K562 (cell line): ENCODE measurements at regions not wholly inside any gene's neighbourhood (a gene's known extent, or its start where the extent isn't known, plus 50 kb on each side); places are given as distances from the start of the nearest gene placed in this dataset.

Experiments used
- ATF1 ChIP-seq, 2 experiments: fragments of 450-650 bp in 1 of 2; IDR thresholded peaks; 2 replicates each; pipeline ENCODE4 v1.6.1; 2016; ENCODE audit warnings: missing compliant biosample characterization in 1 of 2, missing genetic modification characterization in 1 of 2
- ATF3 ChIP-seq, 2 experiments: fragments of 450-650 bp in 1 of 2; sonication (generic) in 1 of 2; formaldehyde crosslinking in 1 of 2; IDR thresholded peaks in 1 of 2; conservative IDR thresholded peaks in 1 of 2; 2 replicates each; pipeline versions ENCODE4 v1.6.1 to v1.8.1; 2016 to 2023; ENCODE audit warnings: mild to moderate bottlenecking in 2 of 2, moderate library complexity in 2 of 2, inconsistent platforms in 1 of 2, missing genetic modification reagents in 1 of 2
- FOXO4 ChIP-seq: fragments of 450-650 bp; formaldehyde crosslinking; IDR thresholded peaks from 2 replicates; pipeline ENCODE4 v1.4.0; 2020; ENCODE audit warnings: mild to moderate bottlenecking, moderate library complexity
- GABPB1 ChIP-seq: sonication (generic); formaldehyde crosslinking; IDR thresholded peaks from 2 replicates; pipeline ENCODE4 v1.8.0; 2022; ENCODE audit warnings: mild to moderate bottlenecking, missing genetic modification reagents
- KDM4B ChIP-seq, 2 experiments: fragments of 450-650 bp in 1 of 2; sonication (generic) in 1 of 2; IDR thresholded peaks; 2 replicates each; pipeline ENCODE4 v1.6.1; 2016 to 2017; ENCODE audit warnings: borderline replicate concordance in 2 of 2, antibody characterized with exemption in 1 of 2, low read depth in 1 of 2, mild to moderate bottlenecking in 1 of 2
- NR4A1 ChIP-seq, 2 experiments: fragments of 250-450 bp in 1 of 2; fragments of 450-650 bp in 1 of 2; sonication (Bioruptor Pico) in 1 of 2; IDR thresholded peaks; 2 replicates each; pipeline versions ENCODE4 v1.4.0 to v1.6.1; 2016 to 2020; ENCODE audit warnings: mild to moderate bottlenecking in 2 of 2, missing compliant biosample characterization in 1 of 2, missing genetic modification characterization in 1 of 2, moderate library complexity in 1 of 2
- PHTF2 ChIP-seq: fragments of 250-450 bp; sonication (Bioruptor Pico); IDR thresholded peaks from 2 replicates; pipeline ENCODE4 v1.5.0; 2021; ENCODE audit warnings: mild to moderate bottlenecking
- POLR2G ChIP-seq: fragments of 200-400 bp; formaldehyde crosslinking; IDR thresholded peaks from 2 replicates; pipeline ENCODE4 v1.6.1; 2017; ENCODE audit warnings: low read depth, mild to moderate bottlenecking, antibody characterized with exemption, low read length, moderate library complexity
- THRA ChIP-seq: fragments of 450-650 bp; IDR thresholded peaks from 2 replicates; pipeline ENCODE4 v1.6.1; 2017; ENCODE audit warnings: mild to moderate bottlenecking, moderate library complexity
- ZNF23 ChIP-seq: fragments of 250-450 bp; sonication (Bioruptor Pico); IDR thresholded peaks from 2 replicates; pipeline ENCODE4 v1.4.0; 2020; ENCODE audit warnings: mild to moderate bottlenecking
- ZNF445 ChIP-seq: fragments of 250-450 bp; sonication (Bioruptor Pico); IDR thresholded peaks from 2 replicates; pipeline ENCODE4 v1.4.0; 2020; ENCODE audit warnings: low read depth, mild to moderate bottlenecking, moderate library complexity
- ZNF740 ChIP-seq, 3 experiments: fragments of 200-800 bp in 1 of 3; sonication (Bioruptor generic) in 1 of 3; sonication (generic) in 1 of 3; formaldehyde crosslinking in 1 of 3; IDR thresholded peaks; 2 replicates each; pipeline versions ENCODE4 v1.6.1 to v1.8.0; 2016 to 2022; ENCODE audit warnings: mild to moderate bottlenecking in 2 of 3, missing compliant biosample characterization in 2 of 3, missing genetic modification characterization in 2 of 3, missing genetic modification reagents in 1 of 3

- no peak for TF ChIP-seq ZNF23 (CRISPR knock-in tag)
- TF ChIP-seq GABPB1: no peak
- no peak for TF ChIP-seq ZNF740 (CRISPR knock-in tag; IDR thresholded peaks at IDR 0.05)
- peak in 1 of 2 experiments; percentile 34; a peak in 1 of 4 replicates for TF ChIP-seq ZNF740 (tag; IDR thresholded peaks at IDR 0.05)
- TF ChIP-seq ZNF445 (CRISPR knock-in tag): no peak
- no peak for TF ChIP-seq FOXO4 (CRISPR knock-in tag)
- no peak for TF ChIP-seq NR4A1 (CRISPR knock-in tag; IDR thresholded peaks at IDR 0.05)
- 0 out of 2 replicates have a peak, but pooled peaks have one; percentile 39 for TF ChIP-seq NR4A1 (tag; IDR thresholded peaks at IDR 0.05)
- TF ChIP-seq POLR2G: no peak
- 0 out of 2 replicates have a peak, but pooled peaks have one; percentile 23 for TF ChIP-seq PHTF2 (CRISPR knock-in tag)
- no peak for TF ChIP-seq ATF3 (IDR thresholded peaks at IDR 0.05)
- TF ChIP-seq ATF3 (CRISPR knock-in tag; conservative IDR thresholded peaks at IDR 0.05): no peak
- no peak for TF ChIP-seq THRA
- TF ChIP-seq KDM4B (IDR thresholded peaks at IDR 0.05; ENCODE audit: borderline replicate concordance in 2 of 2, low read depth in 1 of 2): no peak
- no peak for TF ChIP-seq ATF1 (CRISPR knock-in tag; IDR thresholded peaks at IDR 0.05)
- TF ChIP-seq ATF1 (tag; IDR thresholded peaks at IDR 0.05): no peak; the same call in 1 of the 2 replicates
Observed at GRCh38 chr7:159198016-159198724, 53.5 kb upstream of the VIPR2 start (continued).
